ENCODE measurements at regions not wholly inside any gene's neighbourhood (a gene's known extent, or its start where the extent isn't known, plus 50 kb on each side); places are given as distances from the start of the nearest gene placed in this dataset.

DNA sequence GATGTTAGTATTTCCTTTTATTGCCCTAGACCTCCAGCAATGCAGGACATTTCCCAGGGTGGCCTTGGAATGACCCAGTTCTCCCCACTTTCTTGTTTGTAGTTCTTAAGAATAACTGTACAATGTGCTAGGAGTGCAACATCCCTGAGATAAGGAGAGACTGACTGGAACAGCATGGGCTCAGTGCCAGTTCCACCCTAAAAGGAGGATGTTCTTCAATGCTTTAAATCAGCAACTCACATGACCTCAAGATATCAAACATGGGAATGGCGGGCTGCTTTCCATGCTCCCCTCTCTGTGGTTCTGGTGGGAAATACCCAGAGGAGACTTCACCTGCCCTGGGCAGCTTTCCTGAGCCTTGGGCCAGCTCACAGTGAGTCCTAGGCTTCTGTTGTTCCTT lies 766.9 kb upstream of the FBXO33 start:
- no peak overlapping the region for H3K4me3 ChIP-seq (ENCODE audit: low read depth, low read length)
- no peak overlapping the region for H3K27ac ChIP-seq (ENCODE audit: low read depth)
- H3K4me1 ChIP-seq (ENCODE audit: insufficient read depth), result no peaks in the 10 kb centered on the region
- DNase-seq (ENCODE audit: extremely low spot score), result no peak
- WGBS, result 81% methylated on average over 1 of the region's 1 CpG
- H3K36me3 ChIP-seq (ENCODE audit: insufficient read depth), result no peaks in the 10 kb centered on the region

DNA sequence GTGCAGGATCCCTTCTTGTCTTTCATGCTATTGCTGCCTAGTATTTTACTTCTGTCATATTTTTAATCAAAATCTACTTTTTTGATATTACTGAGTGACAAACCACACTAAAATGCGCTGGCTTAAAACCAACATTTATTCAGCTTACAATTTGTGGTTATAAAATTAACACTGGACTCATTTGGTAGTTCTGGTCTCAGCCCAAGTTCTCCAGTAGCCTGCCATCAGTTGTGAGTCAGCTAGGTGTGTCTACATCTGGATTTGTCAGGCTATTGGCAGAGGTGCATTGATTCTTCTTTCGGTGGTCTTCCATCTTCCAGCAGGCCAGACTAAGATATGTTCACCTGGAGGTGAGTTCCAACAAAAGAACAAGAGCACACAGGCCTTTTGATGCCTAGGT lies 765.1 kb upstream of the FBXO33 start:
- no peak overlapping the region for H3K27ac ChIP-seq (ENCODE audit: low read depth)
- WGBS, result 90% methylated on average over 2 of the region's 2 CpGs
- H3K4me3 ChIP-seq (ENCODE audit: low read depth, low read length), result no peak overlapping the region
- no peaks in the 10 kb centered on the region for H3K36me3 ChIP-seq (ENCODE audit: insufficient read depth)
- H3K4me1 ChIP-seq (ENCODE audit: insufficient read depth), result no peaks in the 10 kb centered on the region
- DNase-seq (ENCODE audit: extremely low spot score), result no peak

GRCh38 chr14:40188006-40188405 lies 755.8 kb upstream of the FBXO33 start:
- no peaks in the 10 kb centered on the region for H3K36me3 ChIP-seq (ENCODE audit: insufficient read depth)
- H3K4me1 ChIP-seq (ENCODE audit: insufficient read depth), result no peaks in the 10 kb centered on the region
- no peak overlapping the region for H3K27ac ChIP-seq (ENCODE audit: low read depth)
- DNase-seq (ENCODE audit: extremely low spot score), result no peak
- H3K4me3 ChIP-seq (ENCODE audit: low read depth, low read length), result no peak overlapping the region
- WGBS, result 66% methylated on average over 3 of the region's 3 CpGs

- H3K27ac ChIP-seq (ENCODE audit: low read depth), result no peak overlapping the region
- DNase-seq (ENCODE audit: extremely low spot score), result no peak
- WGBS, result 43% methylated on average over 5 of the region's 5 CpGs
- no peaks in the 10 kb centered on the region for H3K36me3 ChIP-seq (ENCODE audit: insufficient read depth)
- H3K4me3 ChIP-seq (ENCODE audit: low read depth, low read length), result no peak overlapping the region
- H3K4me1 ChIP-seq (ENCODE audit: insufficient read depth), result no peaks in the 10 kb centered on the region
Measured at GRCh38 chr14:40164083-40164482, 731.9 kb upstream of the FBXO33 start.

DNA sequence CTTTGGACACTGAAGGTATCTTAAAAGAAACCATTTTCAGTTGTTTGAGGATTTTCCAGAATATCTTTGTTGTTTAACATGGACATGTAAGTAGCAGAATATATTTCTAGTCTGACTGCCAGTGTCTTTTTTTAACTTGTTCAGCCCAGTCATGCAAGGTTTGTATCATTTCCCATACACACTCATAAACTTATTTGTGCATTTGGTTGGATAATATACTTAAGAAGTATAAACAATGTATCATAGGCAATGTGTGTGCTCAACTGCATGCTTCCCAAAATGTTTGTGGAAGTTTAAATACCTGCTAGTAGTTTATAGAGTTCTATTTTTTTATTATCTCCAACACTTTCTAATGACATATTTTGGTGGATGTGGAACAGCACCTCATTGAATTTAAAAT lies 707.4 kb upstream of the FBXO33 start:
- H3K36me3 ChIP-seq (ENCODE audit: insufficient read depth), result no peaks in the 10 kb centered on the region
- no peak overlapping the region for H3K27ac ChIP-seq (ENCODE audit: low read depth)
- no peak for DNase-seq (ENCODE audit: extremely low spot score)
- H3K4me3 ChIP-seq (ENCODE audit: low read depth, low read length), result no peak overlapping the region
- no peaks in the 10 kb centered on the region for H3K4me1 ChIP-seq (ENCODE audit: insufficient read depth)

- no peak overlapping the region for H3K4me3 ChIP-seq (ENCODE audit: low read depth, low read length)
- DNase-seq (ENCODE audit: extremely low spot score), result no peak
- H3K27ac ChIP-seq (ENCODE audit: low read depth), result no peak overlapping the region
- 92% methylated on average over 2 of the region's 2 CpGs for WGBS
- no peaks in the 10 kb centered on the region for H3K36me3 ChIP-seq (ENCODE audit: insufficient read depth)
- H3K4me1 ChIP-seq (ENCODE audit: insufficient read depth), result no peaks in the 10 kb centered on the region
Measured at GRCh38 chr14:40133463-40133862, 701.2 kb upstream of the FBXO33 start.

DNA sequence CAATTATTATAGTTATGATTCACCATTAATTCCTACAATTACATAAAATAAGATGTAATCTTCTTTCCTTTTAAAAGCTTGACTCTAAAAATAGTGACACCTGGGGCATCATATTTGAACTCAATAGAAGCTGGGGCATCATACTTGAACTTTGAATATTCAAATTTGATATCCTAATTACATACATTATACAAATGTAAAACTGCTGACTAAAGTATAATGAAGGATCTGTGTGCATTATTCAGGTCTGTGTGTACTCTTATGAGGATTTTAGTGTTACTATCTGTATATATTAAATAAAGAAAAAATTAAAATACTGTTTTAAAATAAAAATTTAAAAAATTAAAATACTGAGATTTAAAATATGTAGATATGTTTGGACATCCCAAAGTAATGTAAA lies 696.9 kb upstream of the FBXO33 start:
- DNase-seq (ENCODE audit: extremely low spot score), result no peak
- H3K4me1 ChIP-seq (ENCODE audit: insufficient read depth), result no peaks in the 10 kb centered on the region
- H3K4me3 ChIP-seq (ENCODE audit: low read depth, low read length), result no peak overlapping the region

GRCh38 chr14:40123816-40124215 lies 691.6 kb upstream of the FBXO33 start:
- no peaks in the 10 kb centered on the region for H3K4me1 ChIP-seq (ENCODE audit: insufficient read depth)
- WGBS, result 57% methylated on average over 2 of the region's 2 CpGs
- H3K4me3 ChIP-seq (ENCODE audit: low read depth, low read length), result no peak overlapping the region
- no peaks in the 10 kb centered on the region for H3K36me3 ChIP-seq (ENCODE audit: insufficient read depth)
- no peak overlapping the region for H3K27ac ChIP-seq (ENCODE audit: low read depth)
- DNase-seq (ENCODE audit: extremely low spot score), result no peak

More for the DNA sequence above, 696.9 kb upstream of the FBXO33 start:
- no peak overlapping the region for H3K27ac ChIP-seq (ENCODE audit: low read depth)
- H3K36me3 ChIP-seq (ENCODE audit: insufficient read depth), result no peaks in the 10 kb centered on the region

DNA sequence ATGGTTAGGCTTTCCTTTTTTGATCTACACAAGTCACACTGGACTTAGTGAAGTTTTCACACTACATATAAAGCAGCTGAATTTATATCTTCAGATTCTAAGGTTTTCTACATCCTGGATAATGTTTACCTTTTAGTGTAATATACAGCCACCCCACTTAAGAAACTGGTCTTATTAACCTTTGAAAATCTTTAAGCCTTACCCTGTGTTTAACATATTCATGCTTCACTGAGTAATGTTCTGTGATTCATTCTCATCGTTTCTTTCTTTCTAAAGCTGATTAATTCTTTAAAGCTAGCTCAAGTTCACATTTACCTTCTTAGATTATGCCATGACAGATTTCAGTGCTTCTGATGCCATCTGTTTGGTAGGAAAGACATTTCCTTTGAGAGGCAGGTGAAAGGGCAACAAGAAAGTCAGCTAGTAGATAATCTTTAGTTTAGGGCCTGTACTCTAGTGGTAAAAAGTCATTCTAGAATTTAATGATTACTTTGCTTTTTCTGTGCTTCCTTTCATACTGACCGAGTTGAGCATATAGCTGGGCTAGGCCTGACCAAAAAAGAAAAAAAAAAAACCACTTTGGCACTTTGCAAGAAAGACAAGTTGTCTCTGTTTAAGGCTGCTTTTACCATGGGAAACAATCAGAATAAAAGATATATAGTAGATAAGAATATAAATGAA lies 690.9 kb upstream of the FBXO33 start:
- Histone ChIP-seq H3K4me1 (ENCODE audit: insufficient read depth) (no peaks in the 10 kb centered on the region), H3K27ac (ENCODE audit: low read depth) (no peak overlapping the region), H3K36me3 (ENCODE audit: insufficient read depth) (no peaks in the 10 kb centered on the region), H3K4me3 (ENCODE audit: low read depth, low read length) (no peak overlapping the region)
- no peak for DNase-seq (ENCODE audit: extremely low spot score)
- WGBS, result 63% methylated on average over 2 of the region's 2 CpGs

- Histone ChIP-seq H3K4me1 (ENCODE audit: insufficient read depth) (no peaks in the 10 kb centered on the region), H3K4me3 (ENCODE audit: low read depth, low read length) (no peak overlapping the region), H3K27ac (ENCODE audit: low read depth) (no peak overlapping the region), H3K36me3 (ENCODE audit: insufficient read depth) (no peaks in the 10 kb centered on the region)
- DNase-seq (ENCODE audit: extremely low spot score), result no peak
- 35% methylated on average over 2 of the region's 2 CpGs for WGBS
Measured at GRCh38 chr14:40119765-40120164, 687.5 kb upstream of the FBXO33 start.

DNA sequence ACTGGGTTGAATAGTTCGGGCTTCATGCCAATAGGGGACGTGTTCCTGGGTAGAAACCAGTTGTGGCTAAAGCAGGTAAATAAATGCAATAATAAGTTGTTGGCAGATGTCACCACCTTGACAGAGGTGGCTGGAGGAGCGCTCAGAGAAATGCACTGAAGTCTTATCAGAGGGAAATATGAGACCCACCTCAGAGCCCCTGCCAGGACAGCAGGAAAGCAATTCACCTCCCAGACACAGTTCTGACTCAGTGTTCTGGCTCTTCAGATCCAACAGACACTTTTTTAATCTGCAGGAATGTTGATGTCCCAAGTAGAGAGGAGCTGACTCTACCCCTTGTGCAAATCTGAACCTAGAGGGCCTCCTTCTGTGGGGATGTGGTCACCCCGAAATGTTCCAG lies 687.1 kb upstream of the FBXO33 start:
- Histone ChIP-seq H3K36me3 (ENCODE audit: insufficient read depth) (no peaks in the 10 kb centered on the region), H3K4me3 (ENCODE audit: low read depth, low read length) (no peak overlapping the region), H3K27ac (ENCODE audit: low read depth) (no peak overlapping the region), H3K4me1 (ENCODE audit: insufficient read depth) (no peaks in the 10 kb centered on the region)
- DNase-seq (ENCODE audit: extremely low spot score), result no peak
- 41% methylated on average over 4 of the region's 4 CpGs for whole genome bisulfite sequencing

- Histone ChIP-seq H3K4me1 (ENCODE audit: insufficient read depth) (no peaks in the 10 kb centered on the region), H3K4me3 (ENCODE audit: low read depth, low read length) (no peak overlapping the region), H3K36me3 (ENCODE audit: insufficient read depth) (no peaks in the 10 kb centered on the region), H3K27ac (ENCODE audit: low read depth) (no peak overlapping the region)
- DNase-seq (ENCODE audit: extremely low spot score), result no peak
- WGBS, result 82% methylated on average over 1 of the region's 1 CpG
Measured at GRCh38 chr14:40115583-40115982, 683.4 kb upstream of the FBXO33 start.

DNA sequence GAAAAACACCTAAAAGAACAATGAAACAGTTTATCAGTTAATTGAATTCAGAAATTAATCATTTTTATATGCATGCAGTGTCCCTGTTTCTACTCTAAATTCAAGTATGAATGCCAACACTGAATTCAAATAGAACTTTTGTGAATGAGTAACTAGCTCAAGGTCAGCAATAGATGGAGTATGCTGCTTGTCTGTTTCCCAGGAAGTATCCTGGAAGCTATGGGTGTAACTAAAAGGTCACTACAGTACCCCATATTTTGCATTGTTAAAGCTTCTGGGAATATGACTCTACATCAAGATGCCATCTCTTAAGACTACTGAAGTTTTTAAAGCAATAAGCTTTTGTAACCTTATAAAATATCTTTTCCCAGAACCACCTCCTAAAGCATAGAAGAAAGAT lies 681.4 kb upstream of the FBXO33 start:
- Histone ChIP-seq H3K4me1 (ENCODE audit: insufficient read depth) (no peaks in the 10 kb centered on the region), H3K4me3 (ENCODE audit: low read depth, low read length) (no peak overlapping the region), H3K27ac (ENCODE audit: low read depth) (no peak overlapping the region), H3K36me3 (ENCODE audit: insufficient read depth) (no peaks in the 10 kb centered on the region)
- no peak for DNase-seq (ENCODE audit: extremely low spot score)

DNA sequence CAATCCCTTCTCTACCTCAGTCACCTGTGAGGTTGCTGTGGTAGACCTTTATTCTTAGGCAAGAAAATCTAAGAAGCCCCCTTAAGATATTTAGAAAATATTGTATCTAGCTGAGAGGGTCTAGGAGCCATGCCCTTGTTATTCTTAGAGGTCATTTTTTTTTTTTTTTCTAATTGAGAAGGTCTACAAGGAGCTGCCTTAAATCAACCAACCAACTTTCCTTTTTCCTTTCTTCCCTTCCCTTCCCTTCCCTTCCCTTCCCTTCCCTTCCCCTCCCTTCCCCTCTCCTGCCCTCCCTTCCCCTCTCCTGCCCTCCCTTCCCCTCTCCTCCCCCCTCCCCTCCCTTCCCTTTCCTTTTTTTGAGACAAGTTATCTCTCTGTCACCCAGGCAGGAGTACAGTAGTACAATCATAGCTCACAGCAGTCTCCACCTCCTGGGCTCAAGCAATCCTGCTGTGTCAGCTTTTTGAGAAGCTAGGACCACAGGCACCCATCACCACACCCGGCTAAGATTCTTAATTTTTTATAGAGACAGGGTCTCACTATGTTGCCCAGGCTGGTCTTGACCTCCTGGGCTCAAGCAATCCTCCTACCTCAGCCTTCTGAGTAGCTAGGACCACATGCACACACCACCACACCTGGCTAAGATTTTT lies 668.4 kb upstream of the FBXO33 start:
- 72% methylated on average over 1 of the region's 1 CpG for WGBS
- H3K4me3 ChIP-seq (ENCODE audit: low read depth, low read length), result no peak overlapping the region
- H3K36me3 ChIP-seq (ENCODE audit: insufficient read depth), result no peaks in the 10 kb centered on the region
- H3K27ac ChIP-seq (ENCODE audit: low read depth), result no peak overlapping the region
- no peak for DNase-seq (ENCODE audit: extremely low spot score)
- no peaks in the 10 kb centered on the region for H3K4me1 ChIP-seq (ENCODE audit: insufficient read depth)

- H3K36me3 ChIP-seq (ENCODE audit: insufficient read depth), result no peaks in the 10 kb centered on the region
- 51% methylated on average over 2 of the region's 2 CpGs for WGBS
- DNase-seq (ENCODE audit: extremely low spot score), result no peak
- no peak overlapping the region for H3K4me3 ChIP-seq (ENCODE audit: low read depth, low read length)
- no peaks in the 10 kb centered on the region for H3K4me1 ChIP-seq (ENCODE audit: insufficient read depth)
- no peak overlapping the region for H3K27ac ChIP-seq (ENCODE audit: low read depth)
Measured at GRCh38 chr14:40099316-40099715, 667.1 kb upstream of the FBXO33 start.
